ENCODE measurements at regions not wholly inside any gene's neighbourhood (a gene's known extent, or its start where the extent isn't known, plus 50 kb on each side); places are given as distances from the start of the nearest gene placed in this dataset.
"Not testable (repeated sequence)": the region's sequence is repeated elsewhere in the genome, so short reads cannot be mapped to it uniquely, and the experiment has no call there.

GRCh38 chr19:34017601-34018000 is 154.7 kb upstream of the LSM14A start:
- Histone ChIP-seq H3K27ac (ENCODE audit: insufficient read depth, low read depth, low read length, poor library complexity, severe bottlenecking) (no peak overlapping the region), H3K4me3 (ENCODE audit: insufficient read depth, low read depth, low read length) (no peak overlapping the region), H3K4me1 (ENCODE audit: control insufficient read depth, insufficient read depth, low read length) (no peaks in the 10 kb centered on the region), H3K9me3 (ENCODE audit: control insufficient read depth, low read length) (no peaks in the 10 kb centered on the region), H3K36me3 (ENCODE audit: control insufficient read depth, insufficient read depth, low read length) (no peaks in the 10 kb centered on the region), H3K27me3 (ENCODE audit: control insufficient read depth, insufficient read depth, low read length, poor library complexity, severe bottlenecking) (no peaks in the 10 kb centered on the region)
- 78 to 89% methylated on average over 5 of the region's 5 CpGs for WGBS, 2 experiments

- Histone ChIP-seq H3K36me3 (ENCODE audit: control insufficient read depth, insufficient read depth, low read length) (no peaks in the 10 kb centered on the region), H3K9me3 (ENCODE audit: control insufficient read depth, low read length) (peaks cover 6% of the 10 kb centered on the region), H3K4me3 (ENCODE audit: insufficient read depth, low read depth, low read length) (no peak overlapping the region), H3K4me1 (ENCODE audit: control insufficient read depth, insufficient read depth, low read length) (no peaks in the 10 kb centered on the region), H3K27ac (ENCODE audit: insufficient read depth, low read depth, low read length, poor library complexity, severe bottlenecking) (no peak overlapping the region), H3K27me3 (ENCODE audit: control insufficient read depth, insufficient read depth, low read length, poor library complexity, severe bottlenecking) (no peaks in the 10 kb centered on the region)
- WGBS, 2 experiments: 86 to 100% methylated on average over 1 of the region's 1 CpG
Observed at GRCh38 chr19:34018546-34018945, 153.8 kb upstream of the LSM14A start.

GRCh38 chr19:34023381-34023780 is 148.9 kb upstream of the LSM14A start:
- Histone ChIP-seq H3K4me1 (ENCODE audit: control insufficient read depth, insufficient read depth, low read length) (no peaks in the 10 kb centered on the region), H3K27me3 (ENCODE audit: control insufficient read depth, insufficient read depth, low read length, poor library complexity, severe bottlenecking) (no peaks in the 10 kb centered on the region), H3K36me3 (ENCODE audit: control insufficient read depth, insufficient read depth, low read length) (no peaks in the 10 kb centered on the region), H3K27ac (ENCODE audit: insufficient read depth, low read depth, low read length, poor library complexity, severe bottlenecking) (no peak overlapping the region), H3K4me3 (ENCODE audit: insufficient read depth, low read depth, low read length) (no peak overlapping the region), H3K9me3 (ENCODE audit: control insufficient read depth, low read length) (peaks cover 9% of the 10 kb centered on the region)
- 84 to 93% methylated on average over 5 of the region's 5 CpGs for WGBS, 2 experiments

GRCh38 chr19:34033880-34034279 is 138.4 kb upstream of the LSM14A start:
- Histone ChIP-seq H3K4me1 (ENCODE audit: control insufficient read depth, insufficient read depth, low read length) (no peaks in the 10 kb centered on the region), H3K27me3 (ENCODE audit: control insufficient read depth, insufficient read depth, low read length, poor library complexity, severe bottlenecking) (no peaks in the 10 kb centered on the region), H3K27ac (ENCODE audit: insufficient read depth, low read depth, low read length, poor library complexity, severe bottlenecking) (no peak overlapping the region), H3K9me3 (ENCODE audit: control insufficient read depth, low read length) (no peaks in the 10 kb centered on the region), H3K4me3 (ENCODE audit: insufficient read depth, low read depth, low read length) (no peak overlapping the region), H3K36me3 (ENCODE audit: control insufficient read depth, insufficient read depth, low read length) (no peaks in the 10 kb centered on the region)
- 90 to 94% methylated on average over 3 of the region's 3 CpGs for WGBS, 2 experiments

GRCh38 chr19:34034318-34034846 is 137.9 kb upstream of the LSM14A start:
- no peaks in the 10 kb centered on the region for H3K4me1 ChIP-seq (ENCODE audit: control insufficient read depth, insufficient read depth, low read length)
- 90 to 91% methylated on average over 2 of the region's 2 CpGs for WGBS, 2 experiments
- no peaks in the 10 kb centered on the region for H3K36me3 ChIP-seq (ENCODE audit: control insufficient read depth, insufficient read depth, low read length)
- H3K4me3 ChIP-seq (ENCODE audit: insufficient read depth, low read depth, low read length): no peak overlapping the region
- H3K27me3 ChIP-seq (ENCODE audit: control insufficient read depth, insufficient read depth, low read length, poor library complexity, severe bottlenecking): no peaks in the 10 kb centered on the region
- H3K27ac ChIP-seq (ENCODE audit: insufficient read depth, low read depth, low read length, poor library complexity, severe bottlenecking): no peak overlapping the region
- no peaks in the 10 kb centered on the region for H3K9me3 ChIP-seq (ENCODE audit: control insufficient read depth, low read length)

- Histone ChIP-seq H3K27me3 (ENCODE audit: control insufficient read depth, insufficient read depth, low read length, poor library complexity, severe bottlenecking) (no peaks in the 10 kb centered on the region), H3K4me3 (ENCODE audit: insufficient read depth, low read depth, low read length) (no peak overlapping the region), H3K27ac (ENCODE audit: insufficient read depth, low read depth, low read length, poor library complexity, severe bottlenecking) (no peak overlapping the region), H3K9me3 (ENCODE audit: control insufficient read depth, low read length) (no peaks in the 10 kb centered on the region), H3K4me1 (ENCODE audit: control insufficient read depth, insufficient read depth, low read length) (no peaks in the 10 kb centered on the region), H3K36me3 (ENCODE audit: control insufficient read depth, insufficient read depth, low read length) (no peaks in the 10 kb centered on the region)
- 30 to 34% methylated on average over 15 of the region's 15 CpGs for WGBS, 2 experiments
Observed at GRCh38 chr19:34041925-34042521, 130.3 kb upstream of the LSM14A start.

- no peaks in the 10 kb centered on the region for H3K36me3 ChIP-seq (ENCODE audit: control insufficient read depth, insufficient read depth, low read length)
- no peak overlapping the region for H3K4me3 ChIP-seq (ENCODE audit: insufficient read depth, low read depth, low read length)
- 61 to 65% methylated on average over 2 of the region's 2 CpGs for WGBS, 2 experiments
- H3K27me3 ChIP-seq (ENCODE audit: control insufficient read depth, insufficient read depth, low read length, poor library complexity, severe bottlenecking): no peaks in the 10 kb centered on the region
- no peaks in the 10 kb centered on the region for H3K9me3 ChIP-seq (ENCODE audit: control insufficient read depth, low read length)
- no peaks in the 10 kb centered on the region for H3K4me1 ChIP-seq (ENCODE audit: control insufficient read depth, insufficient read depth, low read length)
- H3K27ac ChIP-seq (ENCODE audit: insufficient read depth, low read depth, low read length, poor library complexity, severe bottlenecking): no peak overlapping the region
Observed at GRCh38 chr19:34044021-34044420, 128.3 kb upstream of the LSM14A start.

GRCh38 chr19:34049944-34050343 is 122.4 kb upstream of the LSM14A start:
- no peak overlapping the region for H3K27ac ChIP-seq (ENCODE audit: insufficient read depth, low read depth, low read length, poor library complexity, severe bottlenecking)
- no peak overlapping the region for H3K4me3 ChIP-seq (ENCODE audit: insufficient read depth, low read depth, low read length)
- H3K9me3 ChIP-seq (ENCODE audit: control insufficient read depth, low read length): no peaks in the 10 kb centered on the region
- no peaks in the 10 kb centered on the region for H3K27me3 ChIP-seq (ENCODE audit: control insufficient read depth, insufficient read depth, low read length, poor library complexity, severe bottlenecking)
- H3K4me1 ChIP-seq (ENCODE audit: control insufficient read depth, insufficient read depth, low read length): no peaks in the 10 kb centered on the region
- no peaks in the 10 kb centered on the region for H3K36me3 ChIP-seq (ENCODE audit: control insufficient read depth, insufficient read depth, low read length)
- WGBS, 2 experiments: 90 to 98% methylated on average over 3 of the region's 3 CpGs

- H3K9me3 ChIP-seq (ENCODE audit: control insufficient read depth, low read length); H3K36me3 ChIP-seq (ENCODE audit: control insufficient read depth, insufficient read depth, low read length); H3K4me1 ChIP-seq (ENCODE audit: control insufficient read depth, insufficient read depth, low read length); H3K27ac ChIP-seq (ENCODE audit: insufficient read depth, low read depth, low read length, poor library complexity, severe bottlenecking); H3K4me3 ChIP-seq (ENCODE audit: insufficient read depth, low read depth, low read length); H3K27me3 ChIP-seq (ENCODE audit: control insufficient read depth, insufficient read depth, low read length, poor library complexity, severe bottlenecking): not testable (repeated sequence)
- WGBS, 2 experiments: 84 to 89% methylated on average over 3 of the region's 3 CpGs
Observed at GRCh38 chr19:34050430-34050829, 121.9 kb upstream of the LSM14A start.

- no peak overlapping the region for H3K4me3 ChIP-seq (ENCODE audit: insufficient read depth, low read depth, low read length)
- no peaks in the 10 kb centered on the region for H3K4me1 ChIP-seq (ENCODE audit: control insufficient read depth, insufficient read depth, low read length)
- H3K27me3 ChIP-seq (ENCODE audit: control insufficient read depth, insufficient read depth, low read length, poor library complexity, severe bottlenecking): no peaks in the 10 kb centered on the region
- no peak overlapping the region for H3K27ac ChIP-seq (ENCODE audit: insufficient read depth, low read depth, low read length, poor library complexity, severe bottlenecking)
- H3K36me3 ChIP-seq (ENCODE audit: control insufficient read depth, insufficient read depth, low read length): no peaks in the 10 kb centered on the region
- WGBS, 2 experiments: 83 to 93% methylated on average over 3 of the region's 3 CpGs
- no peaks in the 10 kb centered on the region for H3K9me3 ChIP-seq (ENCODE audit: control insufficient read depth, low read length)
Observed at GRCh38 chr19:34051255-34051654, 121.0 kb upstream of the LSM14A start.

- Histone ChIP-seq H3K4me3 (ENCODE audit: insufficient read depth, low read depth, low read length) (no peak overlapping the region), H3K27ac (ENCODE audit: insufficient read depth, low read depth, low read length, poor library complexity, severe bottlenecking) (no peak overlapping the region), H3K4me1 (ENCODE audit: control insufficient read depth, insufficient read depth, low read length) (no peaks in the 10 kb centered on the region), H3K9me3 (ENCODE audit: control insufficient read depth, low read length) (no peaks in the 10 kb centered on the region), H3K36me3 (ENCODE audit: control insufficient read depth, insufficient read depth, low read length) (no peaks in the 10 kb centered on the region), H3K27me3 (ENCODE audit: control insufficient read depth, insufficient read depth, low read length, poor library complexity, severe bottlenecking) (no peaks in the 10 kb centered on the region)
- 96 to 97% methylated on average over 1 of the region's 1 CpG for WGBS, 2 experiments
Observed at GRCh38 chr19:34057155-34057554, 115.1 kb upstream of the LSM14A start.
